ENCODE measurements at regions not wholly inside any gene's neighbourhood (a gene's known extent, or its start where the extent isn't known, plus 50 kb on each side); places are given as distances from the start of the nearest gene placed in this dataset.

DNA sequence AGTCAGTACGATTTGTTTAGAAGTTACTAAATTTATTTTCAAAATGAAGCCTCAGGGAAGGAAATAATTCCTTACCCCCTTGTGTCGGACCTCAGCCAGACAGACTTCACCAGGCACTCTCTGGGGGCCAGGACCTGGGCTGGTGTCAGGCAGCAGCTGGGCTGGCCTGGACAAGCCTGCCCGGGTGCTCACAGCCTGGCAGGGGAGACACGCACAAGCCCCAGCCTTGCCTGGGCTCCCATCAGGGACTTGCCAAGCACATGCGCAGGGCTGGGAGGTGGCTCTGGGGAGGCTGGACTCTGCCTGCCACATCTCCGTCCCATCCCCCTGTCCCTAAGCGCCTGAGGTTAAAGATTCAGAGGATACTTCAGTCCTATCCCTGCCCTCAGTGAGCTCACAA is 56.8 kb upstream of the HS6ST1 start:
- TF ChIP-seq, protein P1, sequence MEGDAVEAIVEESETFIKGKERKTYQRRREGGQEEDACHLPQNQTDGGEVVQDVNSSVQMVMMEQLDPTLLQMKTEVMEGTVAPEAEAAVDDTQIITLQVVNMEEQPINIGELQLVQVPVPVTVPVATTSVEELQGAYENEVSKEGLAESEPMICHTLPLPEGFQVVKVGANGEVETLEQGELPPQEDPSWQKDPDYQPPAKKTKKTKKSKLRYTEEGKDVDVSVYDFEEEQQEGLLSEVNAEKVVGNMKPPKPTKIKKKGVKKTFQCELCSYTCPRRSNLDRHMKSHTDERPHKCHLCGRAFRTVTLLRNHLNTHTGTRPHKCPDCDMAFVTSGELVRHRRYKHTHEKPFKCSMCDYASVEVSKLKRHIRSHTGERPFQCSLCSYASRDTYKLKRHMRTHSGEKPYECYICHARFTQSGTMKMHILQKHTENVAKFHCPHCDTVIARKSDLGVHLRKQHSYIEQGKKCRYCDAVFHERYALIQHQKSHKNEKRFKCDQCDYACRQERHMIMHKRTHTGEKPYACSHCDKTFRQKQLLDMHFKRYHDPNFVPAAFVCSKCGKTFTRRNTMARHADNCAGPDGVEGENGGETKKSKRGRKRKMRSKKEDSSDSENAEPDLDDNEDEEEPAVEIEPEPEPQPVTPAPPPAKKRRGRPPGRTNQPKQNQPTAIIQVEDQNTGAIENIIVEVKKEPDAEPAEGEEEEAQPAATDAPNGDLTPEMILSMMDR (IDR thresholded peaks at IDR 0.05) = no peak
- TF ChIP-seq POLR2A (IDR thresholded peaks at IDR 0.05) = no peak
